ENCODE measurements at regions not wholly inside any gene's neighbourhood (a gene's known extent, or its start where the extent isn't known, plus 50 kb on each side); places are given as distances from the start of the nearest gene placed in this dataset.

DNA sequence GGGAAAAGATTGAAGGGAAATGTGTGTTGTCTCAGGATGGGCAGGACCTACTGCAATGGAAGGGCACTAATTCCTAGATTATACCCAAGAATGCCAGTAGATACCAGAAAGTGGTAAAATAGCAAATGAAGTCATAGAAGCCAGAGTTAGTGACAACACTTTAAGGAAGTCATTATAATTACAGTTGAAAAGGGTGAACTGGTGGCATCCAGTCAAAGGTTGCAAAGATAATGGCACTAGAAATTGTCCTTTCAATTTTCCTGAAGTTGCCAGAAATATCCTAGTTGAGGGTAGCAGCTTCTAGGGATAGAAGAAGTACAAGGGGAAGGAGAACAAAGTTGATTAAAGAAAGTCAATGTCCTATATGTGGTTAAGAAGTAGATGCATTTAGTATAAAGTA, 68.8 kb upstream of the GLS start:
- intact Hi-C loops (cut with DNase I), result no loop called here
- no peak overlapping the region for H3K27ac ChIP-seq (ENCODE audit: low read length)
- H3K4me3 ChIP-seq (ENCODE audit: low read length), result no peak overlapping the region
- H3K27me3 ChIP-seq (ENCODE audit: control insufficient read depth, insufficient read depth), result no peaks in the 10 kb centered on the region
- DNase-seq (no peak), ATAC-seq (no peak)
- no peaks in the 10 kb centered on the region for H3K9me3 ChIP-seq (ENCODE audit: control insufficient read depth, low read length)
- H3K4me1 ChIP-seq (ENCODE audit: control insufficient read depth, insufficient read depth, low read length), result peaks cover 4% of the 10 kb centered on the region

DNA sequence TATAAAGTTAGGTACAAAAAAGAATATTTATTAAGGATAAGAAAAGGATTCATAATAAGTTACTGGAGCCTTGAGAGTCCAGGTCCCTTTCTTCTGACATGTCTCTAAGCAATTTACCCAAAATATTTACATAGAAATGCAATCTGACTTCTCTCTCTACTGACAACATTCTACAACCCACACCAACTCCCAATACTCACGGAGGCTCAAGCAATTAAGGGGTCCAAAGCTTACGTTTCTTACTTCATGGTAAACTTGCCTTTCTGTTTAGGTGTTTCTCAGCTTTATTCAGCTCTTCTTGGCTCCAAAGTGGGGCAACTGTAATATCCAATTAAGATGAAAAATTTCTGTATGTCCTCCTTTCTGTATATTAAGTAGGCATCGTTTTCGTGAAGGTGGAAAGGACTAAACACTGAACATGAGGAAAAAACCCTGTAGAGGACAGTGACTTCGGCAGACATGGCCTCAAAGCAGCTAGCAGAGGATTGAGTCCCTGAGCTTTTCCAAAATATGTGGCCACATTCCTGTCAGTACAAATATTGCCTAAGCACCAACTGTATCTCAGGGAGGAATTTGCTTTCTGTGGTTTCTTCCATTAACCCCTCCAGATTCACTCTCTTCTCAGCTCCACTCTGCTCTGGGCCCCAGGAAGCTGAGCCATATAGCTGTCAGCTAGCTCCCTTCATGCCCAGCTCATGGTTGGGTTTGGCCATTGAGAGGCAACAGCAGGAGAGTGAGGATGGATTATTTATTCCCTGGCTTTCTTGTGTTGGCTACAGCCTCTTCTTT, 67.9 kb upstream of the GLS start:
- H3K27ac ChIP-seq (ENCODE audit: low read length), result no peak overlapping the region
- no peak overlapping the region for H3K4me3 ChIP-seq (ENCODE audit: low read length)
- 73% methylated on average over 5 of the region's 5 CpGs for WGBS
- no peak for DNase-seq
- H3K4me1 ChIP-seq (ENCODE audit: control insufficient read depth, insufficient read depth, low read length), result peaks cover 4% of the 10 kb centered on the region
- no peaks in the 10 kb centered on the region for H3K27me3 ChIP-seq (ENCODE audit: control insufficient read depth, insufficient read depth)
- ATAC-seq, result no peak
- intact Hi-C loops (cut with DNase I), result no loop called here
- H3K9me3 ChIP-seq (ENCODE audit: control insufficient read depth, low read length), result no peaks in the 10 kb centered on the region

DNA sequence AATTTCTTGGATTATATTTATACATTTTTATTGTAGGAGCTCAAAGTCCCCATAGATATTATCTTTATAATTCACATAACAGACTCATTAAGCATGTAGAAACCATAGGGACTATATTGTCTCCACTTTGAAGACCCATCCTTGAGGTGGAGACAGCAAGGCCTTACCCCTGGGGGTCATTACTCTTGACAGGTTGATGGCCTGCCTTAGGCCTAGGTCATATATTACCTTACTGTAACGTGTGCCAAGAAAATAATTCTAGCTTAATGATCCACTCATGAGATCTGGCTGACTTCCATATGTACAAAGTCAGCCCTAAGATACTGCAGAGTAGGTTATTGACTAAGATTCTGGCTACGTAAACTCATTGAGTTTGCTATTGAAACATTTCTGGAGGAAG, 65.4 kb upstream of the GLS start:
- ATAC-seq (no peak), DNase-seq (no peak)
- no peaks in the 10 kb centered on the region for H3K27me3 ChIP-seq (ENCODE audit: control insufficient read depth, insufficient read depth)
- H3K27ac ChIP-seq (ENCODE audit: low read length), result no peak overlapping the region
- no peaks in the 10 kb centered on the region for H3K9me3 ChIP-seq (ENCODE audit: control insufficient read depth, low read length)
- 84% methylated on average over 2 of the region's 2 CpGs for WGBS
- peaks cover 4% of the 10 kb centered on the region for H3K4me1 ChIP-seq (ENCODE audit: control insufficient read depth, insufficient read depth, low read length)
- intact Hi-C loops (cut with DNase I), result no loop called here
- H3K4me3 ChIP-seq (ENCODE audit: low read length), result no peak overlapping the region

DNA sequence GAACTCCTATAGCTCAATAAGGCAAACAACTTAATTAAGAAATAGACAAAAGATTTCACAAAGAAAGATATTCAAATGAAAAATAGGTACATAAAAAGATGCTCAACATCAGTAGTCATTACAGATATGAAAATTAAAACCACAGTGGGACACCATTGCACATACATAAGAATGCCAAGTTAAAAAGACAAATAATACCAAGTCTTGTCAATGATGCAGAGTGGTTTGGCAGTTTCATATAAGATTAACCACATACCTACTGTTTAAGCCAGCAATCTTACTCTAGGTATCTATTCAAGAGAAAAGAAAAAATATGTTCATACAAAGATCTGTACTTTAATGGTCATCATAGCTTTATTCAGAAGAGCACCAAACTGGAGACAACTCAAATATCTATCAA, 63.5 kb upstream of the GLS start:
- DNase-seq (no peak), ATAC-seq (no peak)
- H3K9me3 ChIP-seq (ENCODE audit: control insufficient read depth, low read length), result no peaks in the 10 kb centered on the region
- H3K27me3 ChIP-seq (ENCODE audit: control insufficient read depth, insufficient read depth), result no peaks in the 10 kb centered on the region
- H3K27ac ChIP-seq (ENCODE audit: low read length), result no peak overlapping the region
- H3K4me3 ChIP-seq (ENCODE audit: low read length), result no peak overlapping the region
- H3K4me1 ChIP-seq (ENCODE audit: control insufficient read depth, insufficient read depth, low read length), result peaks cover 4% of the 10 kb centered on the region
- intact Hi-C loops (cut with DNase I), result no loop called here

DNA sequence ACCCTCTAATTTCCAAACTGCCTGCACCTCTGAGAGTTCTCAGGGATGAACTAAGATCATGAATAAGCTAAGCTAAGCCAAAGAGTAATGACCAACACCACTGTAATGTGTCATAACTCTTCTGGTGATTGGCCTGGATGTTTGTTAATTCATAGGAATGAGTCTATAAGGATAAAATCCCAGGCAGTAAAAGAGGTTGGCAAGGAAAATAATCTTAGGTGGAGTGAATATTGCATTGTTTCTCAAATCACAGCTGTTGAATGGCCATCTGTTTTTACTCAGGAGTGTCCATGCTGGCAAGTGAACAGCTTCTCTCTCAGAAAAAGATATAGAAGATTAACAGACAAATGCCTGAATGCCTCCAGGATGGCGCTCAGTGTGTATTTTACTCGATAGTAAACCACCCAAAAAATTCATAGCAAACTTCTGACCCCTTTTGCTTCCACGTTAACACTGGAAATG, 60.8 kb upstream of the GLS start:
- H3K4me3 ChIP-seq (ENCODE audit: low read length), result no peak overlapping the region
- 35% methylated on average over 3 of the region's 3 CpGs for WGBS
- H3K9me3 ChIP-seq (ENCODE audit: control insufficient read depth, low read length), result no peaks in the 10 kb centered on the region
- no peak overlapping the region for H3K27ac ChIP-seq (ENCODE audit: low read length)
- H3K27me3 ChIP-seq (ENCODE audit: control insufficient read depth, insufficient read depth), result no peaks in the 10 kb centered on the region
- peak; percentile 55 to 63 for ATAC-seq
- intact Hi-C loops (cut with DNase I), result no loop called here
- no peaks in the 10 kb centered on the region for H3K4me1 ChIP-seq (ENCODE audit: control insufficient read depth, insufficient read depth, low read length)
- DNase-seq, result no peak

DNA sequence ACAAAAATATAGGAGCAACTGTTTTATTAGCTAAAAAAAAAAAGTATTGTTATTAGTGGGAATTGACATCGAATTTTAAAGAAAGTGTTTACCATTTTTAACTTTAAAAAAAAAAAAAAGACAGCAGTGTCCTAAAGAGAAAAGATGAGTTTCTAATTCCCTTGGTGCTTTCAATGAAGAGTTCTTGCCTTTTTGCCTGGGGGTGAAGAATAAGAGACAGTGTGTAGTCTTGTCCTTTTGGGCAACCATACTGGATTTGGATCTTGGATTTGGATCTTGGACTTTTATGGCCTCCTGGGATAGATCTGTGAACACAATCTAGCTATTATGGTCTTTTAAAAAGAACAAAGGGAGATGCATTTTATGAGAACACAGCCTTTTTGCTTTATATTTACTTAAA, 60.2 kb upstream of the GLS start:
- DNase-seq (no peak), ATAC-seq (no peak)
- H3K27me3 ChIP-seq (ENCODE audit: control insufficient read depth, insufficient read depth), result no peaks in the 10 kb centered on the region
- no peaks in the 10 kb centered on the region for H3K9me3 ChIP-seq (ENCODE audit: control insufficient read depth, low read length)
- intact Hi-C loops (cut with DNase I), result no loop called here
- WGBS, result 66% methylated on average over 1 of the region's 1 CpG
- no peak overlapping the region for H3K27ac ChIP-seq (ENCODE audit: low read length)
- no peak overlapping the region for H3K4me3 ChIP-seq (ENCODE audit: low read length)
- H3K4me1 ChIP-seq (ENCODE audit: control insufficient read depth, insufficient read depth, low read length), result no peaks in the 10 kb centered on the region

DNA sequence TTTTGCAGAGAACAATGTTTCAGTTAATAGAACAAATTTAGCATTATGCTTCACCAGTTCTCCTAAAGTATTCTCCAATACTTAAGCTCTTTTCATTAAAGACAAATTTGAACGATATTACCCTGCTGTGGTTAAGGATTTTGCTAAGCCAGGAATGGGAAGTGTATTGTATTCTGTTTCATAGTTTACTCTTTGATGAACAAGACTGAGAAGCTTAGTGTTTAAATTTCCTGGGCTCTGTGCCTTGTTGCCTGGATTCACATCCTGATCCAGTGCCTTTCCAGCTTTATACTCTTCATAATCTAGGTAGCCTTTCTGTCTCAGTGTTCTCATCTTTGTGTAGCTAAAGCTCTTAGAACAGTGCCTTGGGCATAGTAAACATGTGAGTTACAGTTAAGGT, 58.6 kb upstream of the GLS start:
- no peaks in the 10 kb centered on the region for H3K4me1 ChIP-seq (ENCODE audit: control insufficient read depth, insufficient read depth, low read length)
- intact Hi-C loops (cut with DNase I), result no loop called here
- no peak for ATAC-seq
- no peaks in the 10 kb centered on the region for H3K27me3 ChIP-seq (ENCODE audit: control insufficient read depth, insufficient read depth)
- no peak overlapping the region for H3K4me3 ChIP-seq (ENCODE audit: low read length)
- no peak for DNase-seq
- H3K9me3 ChIP-seq (ENCODE audit: control insufficient read depth, low read length), result no peaks in the 10 kb centered on the region
- no peak overlapping the region for H3K27ac ChIP-seq (ENCODE audit: low read length)
- 65% methylated on average over 1 of the region's 1 CpG for WGBS

DNA sequence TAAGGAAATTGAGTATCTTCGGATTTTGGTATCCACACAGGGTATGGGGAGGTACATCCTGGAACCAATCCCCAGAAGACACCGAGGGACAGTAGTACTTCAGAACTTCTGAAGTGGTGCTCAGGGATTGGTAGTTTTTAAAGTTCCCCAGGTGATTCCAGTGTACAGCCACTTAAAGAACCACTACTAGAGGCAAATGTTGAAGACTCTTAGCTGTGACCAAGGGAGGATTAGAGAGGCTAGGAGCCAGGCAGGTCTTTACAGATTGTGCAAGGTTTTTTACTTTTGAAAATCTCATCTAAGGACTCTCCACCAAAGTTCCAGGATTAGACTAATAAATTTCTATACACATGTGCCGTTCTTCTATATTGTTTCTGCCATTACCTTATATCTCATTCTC, 52.9 kb upstream of the GLS start:
- Histone ChIP-seq H3K27ac (ENCODE audit: low read length) (no peak overlapping the region), H3K4me3 (ENCODE audit: low read length) (no peak overlapping the region), H3K4me1 (ENCODE audit: control insufficient read depth, insufficient read depth, low read length) (no peaks in the 10 kb centered on the region), H3K27me3 (ENCODE audit: control insufficient read depth, insufficient read depth) (no peaks in the 10 kb centered on the region), H3K9me3 (ENCODE audit: control insufficient read depth, low read length) (no peaks in the 10 kb centered on the region)
- intact Hi-C loops (cut with DNase I), result no loop called here
- no peak for DNase-seq
- ATAC-seq, result no peak
- WGBS, result 88% methylated on average over 3 of the region's 3 CpGs

DNA sequence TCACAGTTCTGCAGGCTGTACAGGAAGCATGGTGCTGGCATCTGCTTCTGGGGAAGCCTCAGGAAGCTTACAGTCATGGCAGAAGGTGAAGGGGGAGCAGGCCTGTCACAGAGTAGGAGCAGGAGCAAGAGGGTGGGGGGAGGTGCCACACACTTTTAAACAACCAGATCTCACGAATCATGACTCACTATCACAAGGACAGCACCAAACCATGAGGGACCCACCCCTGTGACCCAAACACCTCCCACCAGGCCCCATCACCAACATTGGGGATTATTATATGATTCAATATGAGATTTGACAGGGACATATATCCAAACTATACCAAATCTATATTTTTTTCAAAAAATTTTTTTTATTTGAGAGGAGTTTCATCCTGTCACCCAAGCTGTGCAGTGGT, 51.0 kb upstream of the GLS start:
- Histone ChIP-seq H3K27ac (ENCODE audit: low read length) (no peak overlapping the region), H3K9me3 (ENCODE audit: control insufficient read depth, low read length) (no peaks in the 10 kb centered on the region), H3K27me3 (ENCODE audit: control insufficient read depth, insufficient read depth) (no peaks in the 10 kb centered on the region), H3K4me1 (ENCODE audit: control insufficient read depth, insufficient read depth, low read length) (no peaks in the 10 kb centered on the region), H3K4me3 (ENCODE audit: low read length) (no peak overlapping the region)
- DNase-seq (no peak), ATAC-seq (no peak)
- intact Hi-C loops (cut with DNase I), result no loop called here
- WGBS, result 92% methylated on average over 1 of the region's 1 CpG

Measured in right cardiac atrium (tissue), 5 donors.